ENCODE measurements at regions not wholly inside any gene's neighbourhood (a gene's known extent, or its start where the extent isn't known, plus 50 kb on each side); places are given as distances from the start of the nearest gene placed in this dataset.

- Histone ChIP-seq H3K9me2 (ENCODE audit: insufficient read depth, low read length) (no peaks in the 10 kb centered on the region), H3K36me3 (ENCODE audit: insufficient read depth, low read length) (no peaks in the 10 kb centered on the region), H3K9ac (ENCODE audit: low read length) (no peak overlapping the region), H3K4me2 (ENCODE audit: low read length) (no peak overlapping the region), H3K27me3 (ENCODE audit: insufficient read depth, low read depth, low read length) (no peaks in the 10 kb centered on the region), H3K79me2 (replicated peaks; ENCODE audit: insufficient read depth, low read length) (no peaks in the 10 kb centered on the region), H4K20me1 (ENCODE audit: insufficient read depth) (no peaks in the 10 kb centered on the region), H3F3A (ENCODE audit: insufficient read depth, low read length, poor library complexity, severe bottlenecking) (no peaks in the 10 kb centered on the region), H3K27ac (ENCODE audit: low read length) (no peak overlapping the region), H3K4me3 (ENCODE audit: low read length) (no peak overlapping the region), H3K9me3 (ENCODE audit: low read length) (no peaks in the 10 kb centered on the region), H2AFZ (ENCODE audit: low read depth, low read length) (no peak overlapping the region)
- no peak for TF ChIP-seq EZH2 (IDR thresholded peaks at IDR 0.05; ENCODE audit: borderline replicate concordance, insufficient read depth, low read length, poor library complexity, severe bottlenecking)
- TF ChIP-seq REST (IDR thresholded peaks at IDR 0.05; ENCODE audit: borderline replicate concordance) = no peak
- no peak for TF ChIP-seq TAF1 (IDR thresholded peaks at IDR 0.05; ENCODE audit: low read depth)
- TF ChIP-seq POLR2AphosphoS5 (IDR thresholded peaks at IDR 0.05) = no peak
- TF ChIP-seq SMC3 (conservative IDR thresholded peaks at IDR 0.05; ENCODE audit: poor library complexity) = no peak
- TF ChIP-seq MXI1 (conservative IDR thresholded peaks at IDR 0.05; ENCODE audit: poor library complexity, severe bottlenecking) = no peak
- TF ChIP-seq, protein P1, sequence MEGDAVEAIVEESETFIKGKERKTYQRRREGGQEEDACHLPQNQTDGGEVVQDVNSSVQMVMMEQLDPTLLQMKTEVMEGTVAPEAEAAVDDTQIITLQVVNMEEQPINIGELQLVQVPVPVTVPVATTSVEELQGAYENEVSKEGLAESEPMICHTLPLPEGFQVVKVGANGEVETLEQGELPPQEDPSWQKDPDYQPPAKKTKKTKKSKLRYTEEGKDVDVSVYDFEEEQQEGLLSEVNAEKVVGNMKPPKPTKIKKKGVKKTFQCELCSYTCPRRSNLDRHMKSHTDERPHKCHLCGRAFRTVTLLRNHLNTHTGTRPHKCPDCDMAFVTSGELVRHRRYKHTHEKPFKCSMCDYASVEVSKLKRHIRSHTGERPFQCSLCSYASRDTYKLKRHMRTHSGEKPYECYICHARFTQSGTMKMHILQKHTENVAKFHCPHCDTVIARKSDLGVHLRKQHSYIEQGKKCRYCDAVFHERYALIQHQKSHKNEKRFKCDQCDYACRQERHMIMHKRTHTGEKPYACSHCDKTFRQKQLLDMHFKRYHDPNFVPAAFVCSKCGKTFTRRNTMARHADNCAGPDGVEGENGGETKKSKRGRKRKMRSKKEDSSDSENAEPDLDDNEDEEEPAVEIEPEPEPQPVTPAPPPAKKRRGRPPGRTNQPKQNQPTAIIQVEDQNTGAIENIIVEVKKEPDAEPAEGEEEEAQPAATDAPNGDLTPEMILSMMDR (IDR thresholded peaks at IDR 0.05; ENCODE audit: poor library complexity, severe bottlenecking) = no peak
- no peak for TF ChIP-seq RAD21 (conservative IDR thresholded peaks at IDR 0.05)
- no peak for TF ChIP-seq EP300 (conservative IDR thresholded peaks at IDR 0.05; ENCODE audit: poor library complexity, severe bottlenecking)
These were observed 310.0 kb downstream of the CNTN3 start for GRCh38 chr3:74304424-74304823.

DNA sequence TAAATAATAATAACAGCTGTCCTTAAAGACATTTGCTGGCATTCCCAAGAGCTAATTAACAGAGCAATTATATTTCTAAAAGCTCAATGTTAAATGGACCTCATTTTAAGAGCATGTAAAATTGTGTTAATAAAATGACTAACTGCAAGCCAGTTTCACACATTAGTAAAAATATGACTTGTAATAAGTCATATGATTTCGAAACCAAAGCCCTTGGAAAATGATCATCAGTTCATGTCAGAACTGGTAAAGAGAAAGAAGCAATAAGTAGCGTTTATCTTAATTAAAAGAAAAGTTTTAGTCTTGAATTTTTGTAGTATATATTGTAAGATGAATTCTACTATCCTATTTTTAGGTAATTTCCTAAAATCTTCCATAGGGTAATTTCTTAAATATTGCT is 310.7 kb downstream of the CNTN3 start:
- H3K4me3 ChIP-seq (ENCODE audit: low read length) = no peak overlapping the region
- H3K79me2 ChIP-seq (replicated peaks; ENCODE audit: insufficient read depth, low read length) = no peaks in the 10 kb centered on the region
- no peaks in the 10 kb centered on the region for H3K36me3 ChIP-seq (ENCODE audit: insufficient read depth, low read length)
- H3K9me2 ChIP-seq (ENCODE audit: insufficient read depth, low read length) = no peaks in the 10 kb centered on the region
- no peak overlapping the region for H3K4me2 ChIP-seq (ENCODE audit: low read length)
- no peaks in the 10 kb centered on the region for H3F3A ChIP-seq (ENCODE audit: insufficient read depth, low read length, poor library complexity, severe bottlenecking)
- H2AFZ ChIP-seq (ENCODE audit: low read depth, low read length) = no peak overlapping the region
- no peaks in the 10 kb centered on the region for H3K9me3 ChIP-seq (ENCODE audit: low read length)
- TF ChIP-seq MXI1 (conservative IDR thresholded peaks at IDR 0.05; ENCODE audit: poor library complexity, severe bottlenecking) (no peak), REST (IDR thresholded peaks at IDR 0.05; ENCODE audit: borderline replicate concordance) (no peak), RAD21 (conservative IDR thresholded peaks at IDR 0.05) (no peak), TAF1 (IDR thresholded peaks at IDR 0.05; ENCODE audit: low read depth) (no peak), POLR2AphosphoS5 (IDR thresholded peaks at IDR 0.05) (no peak), EP300 (conservative IDR thresholded peaks at IDR 0.05; ENCODE audit: poor library complexity, severe bottlenecking) (no peak), EZH2 (IDR thresholded peaks at IDR 0.05; ENCODE audit: borderline replicate concordance, insufficient read depth, low read length, poor library complexity, severe bottlenecking) (no peak), SMC3 (conservative IDR thresholded peaks at IDR 0.05; ENCODE audit: poor library complexity) (no peak)
- TF ChIP-seq, protein P1 (IDR thresholded peaks at IDR 0.05; ENCODE audit: poor library complexity, severe bottlenecking) = no peak
- no peak overlapping the region for H3K9ac ChIP-seq (ENCODE audit: low read length)
- no peaks in the 10 kb centered on the region for H3K27me3 ChIP-seq (ENCODE audit: insufficient read depth, low read depth, low read length)
- no peak overlapping the region for H3K27ac ChIP-seq (ENCODE audit: low read length)
- no peaks in the 10 kb centered on the region for H4K20me1 ChIP-seq (ENCODE audit: insufficient read depth)
